Fibroblast of peridontal ligament (primary cell): ENCODE measurements at regions not wholly inside any gene's neighbourhood (a gene's known extent, or its start where the extent isn't known, plus 50 kb on each side); places are given as distances from the start of the nearest gene placed in this dataset.

Source experiments
- DNase-seq: peaks from one replicate; pipeline ENCODE4 v3.0.0-alpha.2; 2010; ENCODE audit errors: extremely low read depth

DNA sequence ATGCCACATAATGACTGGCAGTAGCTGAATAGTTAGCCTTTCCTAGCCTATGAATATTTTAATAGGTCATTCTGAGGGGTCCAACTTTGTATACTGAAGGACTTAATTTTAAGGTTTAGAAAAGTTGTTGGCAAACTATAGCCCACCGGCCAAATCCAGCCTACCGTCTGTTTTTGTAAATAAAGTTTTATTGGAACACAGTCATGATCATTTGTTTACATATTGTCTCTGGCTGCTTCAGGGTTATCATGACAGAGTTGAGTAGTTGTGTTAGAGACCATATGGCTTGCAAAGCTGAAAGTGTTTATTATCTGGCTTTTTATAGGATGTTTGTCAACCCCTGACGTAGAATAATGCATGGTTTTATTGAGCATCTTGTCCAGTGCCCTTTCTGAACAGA lies 73.4 kb downstream of the NTMT2 start:
- DNase-seq: no peak

DNA sequence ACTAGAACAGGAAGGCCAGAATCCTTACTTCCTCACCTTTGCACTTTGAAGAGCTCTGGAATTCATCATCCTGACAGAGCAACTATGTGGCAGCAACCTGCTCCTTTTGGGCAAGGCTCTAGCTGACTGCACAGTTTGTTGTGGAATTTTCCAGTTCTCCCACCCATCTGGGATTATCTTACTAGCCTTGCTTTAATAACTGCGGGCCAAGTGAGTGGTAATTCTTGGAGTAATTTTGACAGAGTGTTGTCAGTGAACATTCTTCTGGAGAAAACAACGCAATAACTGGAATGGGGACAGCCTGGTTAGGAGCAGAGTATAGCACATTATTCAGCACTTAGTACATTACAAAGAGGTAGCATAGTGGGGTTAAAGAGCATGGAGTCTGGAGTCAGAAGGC lies 75.3 kb downstream of the NTMT2 start:
- DNase-seq: peak; percentile 84

DNA sequence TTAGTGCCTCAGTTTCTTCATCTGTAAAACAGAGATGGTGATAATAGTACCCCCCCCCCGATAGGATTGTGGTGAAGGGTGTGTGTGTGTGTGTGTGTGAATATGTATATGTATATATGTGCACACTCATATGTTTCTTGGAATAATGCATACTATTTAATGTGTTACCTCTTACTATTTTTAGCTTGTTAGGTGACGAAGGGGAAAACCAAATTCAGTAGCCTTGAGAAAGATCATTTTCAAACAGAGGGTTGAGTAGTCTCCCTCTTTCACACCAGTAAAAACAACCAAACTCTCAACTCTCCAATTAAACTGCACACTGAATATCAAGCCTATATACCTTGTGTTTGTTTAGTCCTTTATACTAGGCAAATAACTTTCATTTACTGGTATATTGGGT lies 75.7 kb downstream of the NTMT2 start:
- DNase-seq: no peak

- no peak for DNase-seq
Measured at GRCh38 chr1:170224469-170224868, 78.7 kb downstream of the NTMT2 start.

- DNase-seq: peak; percentile 97
Measured at GRCh38 chr1:170225781-170226530, 80.2 kb downstream of the NTMT2 start.

DNA sequence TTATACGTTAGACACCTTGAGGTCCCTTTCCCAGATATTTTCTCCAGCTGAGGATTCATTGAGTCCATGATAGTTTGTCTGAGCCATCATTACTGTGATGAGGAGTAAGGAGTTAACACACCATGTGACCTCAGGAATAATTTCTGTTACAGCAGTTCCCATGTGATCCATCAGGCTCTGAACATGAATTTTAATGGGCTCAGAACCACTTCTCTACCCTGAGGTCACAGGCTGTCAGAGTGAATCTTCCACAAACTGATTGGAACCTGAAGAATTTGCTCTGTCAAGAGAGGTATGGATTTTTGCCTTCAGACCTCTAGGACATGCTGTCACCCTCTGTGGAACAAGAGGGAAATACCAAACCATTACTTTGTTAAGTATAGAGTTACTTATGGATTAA lies 81.0 kb downstream of the NTMT2 start:
- DNase-seq: no peak

DNA sequence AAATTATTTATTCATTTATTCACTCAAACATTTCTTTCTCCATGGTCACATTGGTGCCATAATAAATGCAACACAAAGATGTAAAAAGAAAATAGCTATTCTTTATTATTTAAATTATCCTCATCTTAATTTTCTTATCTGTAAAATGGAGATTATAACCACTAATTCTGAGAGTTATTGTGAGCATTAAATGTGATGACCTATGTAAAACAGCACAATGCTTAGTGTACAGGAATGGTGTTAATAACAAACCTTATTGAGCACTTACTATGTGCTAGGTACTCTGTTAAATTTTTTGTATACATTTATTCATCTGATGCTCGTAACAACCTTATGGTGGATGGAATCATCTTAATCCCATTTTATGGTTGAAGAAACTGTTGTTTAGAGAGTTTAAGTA lies 84.6 kb downstream of the NTMT2 start:
- DNase-seq: no peak

DNA sequence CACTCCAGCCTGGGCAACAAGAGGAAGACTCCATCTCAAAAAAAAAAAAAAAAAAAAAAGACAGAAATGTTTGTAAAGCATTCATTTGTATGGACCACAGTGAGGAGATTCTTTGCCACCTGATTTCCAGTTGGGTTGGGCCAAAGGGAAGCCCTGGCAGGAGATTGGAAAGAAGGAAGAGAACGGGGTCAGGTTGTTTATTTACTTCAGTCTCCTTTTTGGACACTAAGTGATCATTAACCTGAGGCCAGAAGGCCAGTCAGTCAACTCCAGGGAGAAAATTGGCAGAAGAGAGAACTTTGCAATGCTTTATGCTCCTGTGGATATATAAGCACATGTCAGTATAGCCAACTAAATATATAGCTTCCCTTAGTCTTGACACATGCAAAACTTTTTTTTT lies 85.9 kb downstream of the NTMT2 start:
- DNase-seq: no peak

DNA sequence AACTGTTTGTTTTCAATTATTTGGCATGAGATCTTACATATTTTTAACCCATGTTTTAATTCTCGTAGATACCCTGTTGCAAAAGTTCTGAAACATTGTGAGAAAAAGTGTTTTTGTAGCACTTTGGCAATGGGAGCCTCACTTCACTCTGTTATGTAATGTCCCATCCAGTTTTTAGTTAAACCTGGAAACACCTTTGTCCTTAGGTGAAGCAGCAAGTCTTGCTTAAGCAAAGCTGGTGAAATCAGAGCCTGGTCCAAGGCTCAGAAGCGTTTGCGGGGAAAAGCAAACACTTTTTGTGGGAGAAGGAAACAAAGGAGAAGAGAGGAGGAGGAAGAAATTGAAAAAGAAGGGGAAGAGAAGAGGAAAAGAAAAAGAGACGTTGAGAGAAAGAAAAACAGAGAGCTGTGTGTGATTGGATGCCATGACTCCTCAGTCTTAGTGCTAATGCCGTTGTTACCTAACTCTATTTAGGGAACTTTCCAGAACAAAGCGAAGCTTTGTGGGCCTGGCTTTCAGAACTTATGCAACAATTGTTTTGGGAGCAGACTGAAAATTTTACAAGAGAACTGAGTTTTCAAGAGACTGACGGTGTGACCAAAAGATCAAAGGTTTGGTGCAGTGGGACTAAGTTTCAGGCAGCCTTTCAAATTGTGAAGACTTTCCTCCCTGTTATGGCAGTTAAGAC lies 93.1 kb downstream of the NTMT2 start:
- no peak for DNase-seq

DNA sequence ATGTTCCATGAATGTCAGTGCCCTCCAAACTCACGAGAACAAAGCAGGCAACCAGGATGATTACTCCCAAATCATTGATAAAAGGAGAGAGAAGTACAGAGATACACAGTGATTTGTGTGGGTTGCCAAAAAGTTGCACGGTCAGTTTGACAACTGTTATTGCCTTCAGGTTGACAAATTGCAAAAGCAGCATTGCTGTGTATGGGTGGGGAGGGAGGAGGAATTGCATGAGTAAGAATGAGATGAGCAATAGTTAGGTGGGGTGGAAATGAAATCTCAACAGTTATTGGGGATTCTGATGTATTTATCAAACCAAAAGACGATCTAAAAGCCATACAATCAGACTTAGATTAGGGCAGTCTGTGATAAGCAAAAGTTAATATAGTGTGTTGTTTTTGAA lies 93.7 kb downstream of the NTMT2 start:
- peak; percentile 25 for DNase-seq

- no peak for DNase-seq
Measured at GRCh38 chr1:170240409-170240808, 94.7 kb downstream of the NTMT2 start.

DNA sequence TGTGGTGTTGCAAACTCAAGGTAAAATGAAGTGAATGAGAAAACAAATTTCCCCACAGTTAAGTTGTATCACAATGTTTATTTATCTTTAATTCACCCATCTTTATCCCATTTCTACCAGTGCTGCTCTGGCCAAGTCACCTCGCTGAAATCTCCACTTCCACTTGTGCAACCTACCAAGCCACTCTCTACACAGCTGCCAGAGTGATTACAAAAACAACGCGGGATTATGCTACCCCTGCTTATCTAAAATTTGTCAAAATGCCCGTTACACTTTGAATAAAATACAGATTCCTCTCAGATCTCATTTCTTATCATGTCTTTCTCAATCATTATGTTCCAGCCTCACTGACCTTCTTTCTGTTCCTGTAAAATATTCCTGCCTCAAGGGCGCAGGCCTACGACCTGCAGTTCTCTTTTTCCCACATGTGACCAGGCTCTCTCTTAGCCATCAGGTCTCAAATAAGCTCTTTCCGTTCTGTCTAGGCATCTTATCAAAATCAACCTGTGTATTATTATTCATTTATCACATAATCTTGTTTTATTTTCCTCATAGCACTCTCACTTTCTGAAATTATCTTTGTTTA lies 95.6 kb downstream of the NTMT2 start:
- DNase-seq: peak; percentile 21

- DNase-seq: peak; percentile 84
Measured at GRCh38 chr1:170247751-170248521, 102.2 kb downstream of the NTMT2 start.

GRCh38 chr1:170250531-170251276 lies 104.9 kb downstream of the NTMT2 start:
- no peak for DNase-seq

DNA sequence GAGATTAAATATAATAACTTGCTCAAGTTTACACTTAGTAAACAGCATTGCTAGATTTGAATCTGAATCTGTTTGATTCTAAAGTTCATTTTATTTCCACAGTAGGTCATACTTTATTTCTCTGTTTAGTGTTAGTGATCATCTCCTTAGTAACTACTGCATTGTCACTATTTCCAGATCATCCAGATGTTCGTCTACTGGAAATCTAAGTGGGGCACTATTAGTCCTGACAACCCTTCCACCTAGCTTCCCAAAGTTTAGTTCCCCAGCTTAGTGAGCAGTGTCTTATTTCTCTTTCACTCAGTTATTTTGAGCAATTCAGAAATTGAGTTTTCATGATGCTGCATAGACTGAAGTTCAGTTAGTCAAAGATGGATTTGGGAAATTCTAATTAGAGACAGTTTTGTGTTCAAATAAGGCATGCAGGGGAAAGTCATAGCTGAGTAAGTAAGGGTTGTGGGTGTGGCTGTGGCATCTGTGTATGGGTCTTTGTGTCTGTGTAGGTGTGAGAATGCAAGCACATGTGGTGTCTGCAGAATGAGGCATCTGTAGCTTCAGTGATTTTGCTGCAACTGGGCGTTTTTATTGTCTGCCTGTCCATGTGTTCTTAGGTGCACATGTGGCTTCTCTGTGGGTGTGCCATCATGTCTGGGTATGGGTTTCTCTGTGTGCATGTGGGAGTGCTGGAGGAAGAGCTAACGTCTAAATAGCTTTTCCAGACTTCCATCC lies 107.3 kb downstream of the NTMT2 start:
- no peak for DNase-seq

GRCh38 chr1:170254371-170254770 lies 108.6 kb downstream of the NTMT2 start:
- DNase-seq: no peak

DNA sequence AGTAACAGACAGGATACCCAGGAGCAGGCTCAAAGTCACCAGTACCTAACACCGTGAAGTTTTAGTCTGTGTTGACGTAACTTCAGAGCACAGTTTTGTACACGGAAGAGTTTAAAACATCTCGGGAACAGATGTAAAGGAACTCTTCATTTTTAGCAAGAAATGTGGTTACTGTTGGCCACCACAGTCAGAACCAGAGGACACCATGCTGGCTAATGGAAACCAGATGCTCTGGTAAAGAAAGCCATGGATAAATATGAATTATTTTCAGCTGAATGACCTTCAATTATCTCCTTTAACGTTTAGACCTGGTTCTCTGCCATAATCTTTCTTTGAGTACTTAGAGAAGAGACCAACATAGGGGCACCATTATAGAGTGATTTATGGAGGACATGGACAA lies 115.9 kb downstream of the NTMT2 start:
- peak; percentile 93 for DNase-seq

DNA sequence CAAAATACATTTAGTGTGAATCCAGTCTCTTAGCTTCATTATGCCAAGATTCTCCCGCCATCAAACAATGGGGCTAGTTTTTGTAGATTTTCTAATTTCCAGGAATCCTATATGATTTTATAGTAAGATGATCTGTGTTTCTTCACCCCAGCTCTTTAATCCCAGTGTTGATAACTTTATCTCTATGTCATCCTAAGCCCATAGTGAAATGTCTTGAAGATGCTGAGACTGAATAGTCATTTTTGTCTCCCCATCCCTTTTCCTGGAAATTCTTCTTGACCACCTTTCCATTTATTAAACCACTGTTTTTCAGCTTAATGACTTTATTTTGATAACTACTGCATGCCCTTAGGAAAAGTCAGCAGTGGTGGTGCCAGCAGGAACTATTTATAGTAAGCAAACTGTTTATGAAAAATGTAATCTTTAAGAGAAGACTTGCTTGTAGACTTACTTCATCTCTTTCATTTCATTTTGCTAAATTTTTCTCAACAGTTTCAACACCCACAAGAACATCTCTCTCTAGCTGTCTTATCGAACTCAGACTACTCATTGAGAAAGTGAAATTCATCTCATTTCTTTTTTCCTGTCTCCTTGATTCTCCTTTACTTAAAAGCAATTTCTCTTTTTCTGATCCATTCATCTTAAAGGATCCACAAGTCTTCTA lies 116.6 kb downstream of the NTMT2 start:
- DNase-seq: peak; percentile 56

DNA sequence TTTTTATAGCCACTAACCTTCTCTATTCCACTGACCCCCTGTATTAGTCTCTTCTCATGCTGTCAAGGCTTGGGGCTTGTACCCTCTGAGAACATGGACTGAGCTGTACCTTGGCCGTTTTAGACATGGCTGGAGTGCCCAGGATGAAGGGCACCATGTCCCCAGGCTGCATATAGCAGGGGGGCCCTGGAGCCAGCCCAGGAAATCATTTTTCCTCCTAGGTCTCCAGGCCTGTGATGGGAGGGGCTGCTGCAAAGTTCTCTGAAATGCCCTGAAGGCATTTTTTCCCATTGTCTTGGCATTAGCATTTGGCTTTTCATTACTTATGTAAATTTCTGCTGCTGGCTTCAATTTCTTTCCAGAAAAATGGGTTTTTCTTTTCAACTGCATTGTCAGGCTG lies 119.5 kb downstream of the NTMT2 start:
- no peak for DNase-seq

DNA sequence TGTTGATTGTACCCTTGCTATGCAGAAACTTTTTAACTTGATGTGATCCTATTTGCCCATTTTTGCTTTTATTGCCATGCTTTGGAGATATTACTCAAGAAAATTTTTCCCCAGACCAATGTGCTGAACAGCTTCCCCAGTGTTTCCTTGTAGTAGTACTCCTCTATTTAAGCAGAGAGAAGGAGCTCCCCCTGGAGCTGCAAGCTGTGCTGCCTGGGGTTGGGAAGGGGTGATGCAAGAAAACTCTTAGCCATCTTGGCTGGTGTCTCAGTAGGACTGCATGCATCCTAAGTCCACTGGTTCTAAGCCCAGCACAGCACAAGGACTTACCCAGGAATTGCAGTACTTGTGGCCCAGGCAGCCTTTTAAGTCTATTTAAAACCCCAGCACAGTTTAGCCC lies 121.6 kb downstream of the NTMT2 start:
- peak; percentile 29 for DNase-seq
